ENCODE measurements at regions not wholly inside any gene's neighbourhood (a gene's known extent, or its start where the extent isn't known, plus 50 kb on each side); places are given as distances from the start of the nearest gene placed in this dataset.
"Not testable (repeated sequence)": the region's sequence is repeated elsewhere in the genome, so short reads cannot be mapped to it uniquely, and the experiment has no call there.

GRCh38 chr14:71566276-71566675, 366.0 kb upstream of the RGS6 start:
- Histone ChIP-seq H3K27ac (ENCODE audit: low read length) (peak overlapping the region; percentile 52), H3K4me1 (ENCODE audit: control insufficient read depth, insufficient read depth, low read length) (peaks cover 2% of the 10 kb centered on the region), H3K9me3 (ENCODE audit: control insufficient read depth, insufficient read depth, low read length) (no peaks in the 10 kb centered on the region), H3K27me3 (ENCODE audit: control insufficient read depth, insufficient read depth, low read length) (no peaks in the 10 kb centered on the region), H3K4me3 (ENCODE audit: low read length) (no peak overlapping the region), H3K36me3 (ENCODE audit: control insufficient read depth, insufficient read depth, low read length) (no peaks in the 10 kb centered on the region)
- H3K9me3 Mint-ChIP-seq = no peaks in the 10 kb centered on the region
- 0% methylated on average over 4 of the region's 4 CpGs for WGBS (ENCODE audit: insufficient coverage)
- H3K4me1 Mint-ChIP-seq = peaks cover 11 to 20% of the 10 kb centered on the region in 2 donors
- ATAC-seq (peak; percentile 65 to 81 (median 70)), DNase-seq (peak in 1 of 2 donors; percentile 26)
- no peak for TF ChIP-seq CTCF (IDR thresholded peaks at IDR 0.05)
- intact Hi-C loops (cut with micrococcal nuclease) = no loop called here
- H3K4me3 Mint-ChIP-seq = peak overlapping the region; percentile 78
- H3K27me3 Mint-ChIP-seq (ENCODE audit: low read depth in 2 of 2) = no peaks in the 10 kb centered on the region
- H3K27ac Mint-ChIP-seq = peak overlapping the region; percentile 74 to 87
- H3K36me3 Mint-ChIP-seq = no peaks in the 10 kb centered on the region

GRCh38 chr14:71567499-71568133, 364.6 kb upstream of the RGS6 start:
- H3K4me3 ChIP-seq (ENCODE audit: low read length); H3K36me3 Mint-ChIP-seq; H3K27ac ChIP-seq (ENCODE audit: low read length); H3K4me1 ChIP-seq (ENCODE audit: control insufficient read depth, insufficient read depth, low read length); DNase-seq; H3K27ac Mint-ChIP-seq; ATAC-seq; intact Hi-C loops (cut with micrococcal nuclease); H3K9me3 ChIP-seq (ENCODE audit: control insufficient read depth, insufficient read depth, low read length); H3K27me3 Mint-ChIP-seq (ENCODE audit: low read depth in 2 of 2); H3K9me3 Mint-ChIP-seq; H3K27me3 ChIP-seq (ENCODE audit: control insufficient read depth, insufficient read depth, low read length); H3K36me3 ChIP-seq (ENCODE audit: control insufficient read depth, insufficient read depth, low read length); H3K4me3 Mint-ChIP-seq: not testable (repeated sequence)
- WGBS (ENCODE audit: insufficient coverage) = 100% methylated on average over 2 of the region's 2 CpGs
- H3K4me1 Mint-ChIP-seq = peaks cover 11 to 20% of the 10 kb centered on the region in 2 donors

GRCh38 chr14:71574976-71575375, 357.3 kb upstream of the RGS6 start:
- intact Hi-C loops (cut with micrococcal nuclease) = no loop called here
- Histone ChIP-seq H3K4me1 (ENCODE audit: control insufficient read depth, insufficient read depth, low read length) (peaks cover 6% of the 10 kb centered on the region), H3K4me3 (ENCODE audit: low read length) (no peak overlapping the region), H3K9me3 (ENCODE audit: control insufficient read depth, insufficient read depth, low read length) (no peaks in the 10 kb centered on the region), H3K36me3 (ENCODE audit: control insufficient read depth, insufficient read depth, low read length) (no peaks in the 10 kb centered on the region), H3K27me3 (ENCODE audit: control insufficient read depth, insufficient read depth, low read length) (no peaks in the 10 kb centered on the region), H3K27ac (ENCODE audit: low read length) (no peak overlapping the region)
- H3K4me3 Mint-ChIP-seq = no peak overlapping the region
- no peak for DNase-seq
- 80% methylated on average over 2 of the region's 2 CpGs for WGBS (ENCODE audit: insufficient coverage)
- ATAC-seq = no peak
- H3K36me3 Mint-ChIP-seq = no peaks in the 10 kb centered on the region
- TF ChIP-seq CTCF (IDR thresholded peaks at IDR 0.05) = no peak
- H3K27ac Mint-ChIP-seq = no peak overlapping the region
- H3K4me1 Mint-ChIP-seq = peaks cover 0 to 12% of the 10 kb centered on the region in 2 donors
- no peaks in the 10 kb centered on the region for H3K9me3 Mint-ChIP-seq
- no peaks in the 10 kb centered on the region for H3K27me3 Mint-ChIP-seq (ENCODE audit: low read depth in 2 of 2)

GRCh38 chr14:71576472-71576871, 355.8 kb upstream of the RGS6 start:
- H3K36me3 ChIP-seq (ENCODE audit: control insufficient read depth, insufficient read depth, low read length) = no peaks in the 10 kb centered on the region
- Mint-ChIP-seq H3K27me3 (ENCODE audit: low read depth in 2 of 2) (no peaks in the 10 kb centered on the region), H3K36me3 (no peaks in the 10 kb centered on the region), H3K27ac (no peak overlapping the region), H3K9me3 (no peaks in the 10 kb centered on the region), H3K4me1 (peaks cover 0 to 12% of the 10 kb centered on the region in 2 donors), H3K4me3 (no peak overlapping the region)
- H3K4me1 ChIP-seq (ENCODE audit: control insufficient read depth, insufficient read depth, low read length) = peaks cover 6% of the 10 kb centered on the region
- 98% methylated on average over 2 of the region's 2 CpGs for WGBS (ENCODE audit: insufficient coverage)
- H3K27ac ChIP-seq (ENCODE audit: low read length) = no peak overlapping the region
- ATAC-seq (no peak), DNase-seq (no peak)
- TF ChIP-seq CTCF (IDR thresholded peaks at IDR 0.05) = no peak
- no peak overlapping the region for H3K4me3 ChIP-seq (ENCODE audit: low read length)
- no peaks in the 10 kb centered on the region for H3K9me3 ChIP-seq (ENCODE audit: control insufficient read depth, insufficient read depth, low read length)
- intact Hi-C loops (cut with micrococcal nuclease) = no loop called here
- H3K27me3 ChIP-seq (ENCODE audit: control insufficient read depth, insufficient read depth, low read length) = no peaks in the 10 kb centered on the region
